Hematopoietic multipotent progenitor cell treated with erythropoietin and hydrocortisone succinate and interleukin-3 and kit ligand, for 17 days (in vitro differentiated cells): ENCODE measurements at regions not wholly inside any gene's neighbourhood (a gene's known extent, or its start where the extent isn't known, plus 50 kb on each side); places are given as distances from the start of the nearest gene placed in this dataset.

Experiments
- DNase-seq: peaks from one replicate; pipeline ENCODE4 v3.0.0-alpha.2; 2015; ENCODE audit warnings: low spot score

GRCh38 chr13:99436686-99437416, 64.4 kb upstream of the TM9SF2 start:
- DNase-seq, result peak; percentile 90

- no peak for DNase-seq
Observed at GRCh38 chr13:99439048-99439447, 62.2 kb upstream of the TM9SF2 start.

GRCh38 chr13:99439850-99440604, 61.2 kb upstream of the TM9SF2 start:
- DNase-seq, result no peak

DNA sequence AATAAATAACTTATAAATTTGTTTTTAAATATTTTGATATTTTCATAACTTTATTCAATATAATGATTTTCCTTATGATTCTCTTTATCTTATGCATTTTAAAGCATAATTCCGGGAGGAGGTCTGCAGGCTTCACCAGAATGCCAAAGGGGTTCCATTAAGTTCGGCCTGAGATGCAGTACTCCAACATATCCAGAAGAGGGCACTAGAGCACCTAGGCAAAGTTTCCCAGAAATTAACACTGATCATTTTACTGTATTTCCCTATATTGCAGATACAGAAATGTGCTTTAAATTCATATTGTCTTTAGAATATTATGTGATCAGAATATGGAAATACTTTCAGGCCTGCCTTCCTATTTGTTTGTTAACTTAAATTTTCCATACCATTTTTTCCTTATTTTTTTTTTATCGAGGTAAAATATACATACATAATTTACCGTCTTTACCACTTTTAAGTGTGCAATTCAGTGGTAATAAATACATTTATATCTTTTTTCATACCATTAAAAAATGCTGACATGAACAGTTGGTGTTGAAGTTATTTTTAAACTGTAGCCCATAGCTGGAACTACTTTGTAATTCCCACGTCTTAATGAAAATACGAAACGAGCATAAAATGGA, 58.9 kb upstream of the TM9SF2 start:
- DNase-seq, result peak; percentile 79

GRCh38 chr13:99446242-99446641, 55.0 kb upstream of the TM9SF2 start:
- DNase-seq, result no peak

DNA sequence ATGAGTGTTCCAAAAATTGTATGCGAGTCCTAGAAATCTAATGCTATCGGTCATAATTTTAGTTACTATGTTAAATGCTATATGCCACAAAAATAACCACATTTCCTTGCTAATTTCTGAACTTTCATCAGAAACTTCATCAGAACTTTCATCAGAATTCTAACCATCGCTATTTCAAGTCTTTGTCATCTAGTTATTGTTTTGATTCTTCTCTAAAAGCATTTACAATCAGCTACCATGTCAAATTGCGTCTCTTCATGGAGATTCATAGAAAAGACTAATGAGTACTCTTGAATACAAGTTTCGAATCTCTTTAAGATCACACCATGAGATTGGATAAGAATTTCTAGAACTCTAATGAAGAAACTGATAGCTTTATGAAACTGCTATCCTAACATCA, 52.7 kb upstream of the TM9SF2 start:
- DNase-seq, result no peak

- DNase-seq, result no peak
Observed at GRCh38 chr13:99450416-99450815, 50.9 kb upstream of the TM9SF2 start.
